ENCODE measurements at regions not wholly inside any gene's neighbourhood (a gene's known extent, or its start where the extent isn't known, plus 50 kb on each side); places are given as distances from the start of the nearest gene placed in this dataset.

- Histone ChIP-seq H3K4me2 (ENCODE audit: low read length) (no peak overlapping the region), H3F3A (ENCODE audit: low read length, unreplicated experiment) (no peaks in the 10 kb centered on the region), H3K4me1 (ENCODE audit: insufficient read depth, low read length) (no peaks in the 10 kb centered on the region), H3K9ac (ENCODE audit: low read length) (no peak overlapping the region), H3K27me3 (ENCODE audit: low read length) (no peaks in the 10 kb centered on the region), H2AFZ (ENCODE audit: low read length) (no peak overlapping the region), H3K27ac (ENCODE audit: low read length) (no peak overlapping the region), H4K20me1 (ENCODE audit: low read length) (no peaks in the 10 kb centered on the region), H3K9me3 (ENCODE audit: low read length) (no peaks in the 10 kb centered on the region), H3K9me2 (replicated peaks; ENCODE audit: low read length) (no peaks in the 10 kb centered on the region), H3K4me3 (ENCODE audit: low read length) (no peak overlapping the region), H3K79me2 (ENCODE audit: low read length) (no peaks in the 10 kb centered on the region), H3K36me3 (ENCODE audit: low read depth, low read length) (no peaks in the 10 kb centered on the region)
- intact Hi-C loops (cut with micrococcal nuclease): no loop called here
- TF ChIP-seq, protein P1, sequence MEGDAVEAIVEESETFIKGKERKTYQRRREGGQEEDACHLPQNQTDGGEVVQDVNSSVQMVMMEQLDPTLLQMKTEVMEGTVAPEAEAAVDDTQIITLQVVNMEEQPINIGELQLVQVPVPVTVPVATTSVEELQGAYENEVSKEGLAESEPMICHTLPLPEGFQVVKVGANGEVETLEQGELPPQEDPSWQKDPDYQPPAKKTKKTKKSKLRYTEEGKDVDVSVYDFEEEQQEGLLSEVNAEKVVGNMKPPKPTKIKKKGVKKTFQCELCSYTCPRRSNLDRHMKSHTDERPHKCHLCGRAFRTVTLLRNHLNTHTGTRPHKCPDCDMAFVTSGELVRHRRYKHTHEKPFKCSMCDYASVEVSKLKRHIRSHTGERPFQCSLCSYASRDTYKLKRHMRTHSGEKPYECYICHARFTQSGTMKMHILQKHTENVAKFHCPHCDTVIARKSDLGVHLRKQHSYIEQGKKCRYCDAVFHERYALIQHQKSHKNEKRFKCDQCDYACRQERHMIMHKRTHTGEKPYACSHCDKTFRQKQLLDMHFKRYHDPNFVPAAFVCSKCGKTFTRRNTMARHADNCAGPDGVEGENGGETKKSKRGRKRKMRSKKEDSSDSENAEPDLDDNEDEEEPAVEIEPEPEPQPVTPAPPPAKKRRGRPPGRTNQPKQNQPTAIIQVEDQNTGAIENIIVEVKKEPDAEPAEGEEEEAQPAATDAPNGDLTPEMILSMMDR (conservative IDR thresholded peaks at IDR 0.05; ENCODE audit: low read depth, low read length): no peak
- no peak for TF ChIP-seq EZH2phosphoT487 (IDR thresholded peaks at IDR 0.05; ENCODE audit: borderline replicate concordance, low read length)
- no peak for TF ChIP-seq EZH2 (IDR thresholded peaks at IDR 0.05; ENCODE audit: low read length, unreplicated experiment)
- ChIA-PET POLR2A (ENCODE audit: unreplicated experiment) (no interaction called here), CTCF (no interaction called here)
- no peak for DNase-seq
- BruUV-seq (replicated peaks): no TSS peak
- ATAC-seq: no peak
Observed at GRCh38 chr2:126510960-126511359, 145.0 kb upstream of the GYPC start.

- no peak overlapping the region for H3K4me2 ChIP-seq (ENCODE audit: low read length)
- H4K20me1 ChIP-seq (ENCODE audit: low read length): no peaks in the 10 kb centered on the region
- no peak overlapping the region for H3K4me3 ChIP-seq (ENCODE audit: low read length)
- no peak overlapping the region for H3K9ac ChIP-seq (ENCODE audit: low read length)
- H2AFZ ChIP-seq (ENCODE audit: low read length): no peak overlapping the region
- no peaks in the 10 kb centered on the region for H3K9me2 ChIP-seq (replicated peaks; ENCODE audit: low read length)
- no peaks in the 10 kb centered on the region for H3K4me1 ChIP-seq (ENCODE audit: insufficient read depth, low read length)
- ChIA-PET CTCF (interaction anchor here (0.6 kb wide), 1 partner anchor 16 kb away, joined by 3 read pairs; no protein-coding TSS in a partner anchor), POLR2A (ENCODE audit: unreplicated experiment) (no interaction called here)
- TF ChIP-seq EZH2phosphoT487 (IDR thresholded peaks at IDR 0.05; ENCODE audit: borderline replicate concordance, low read length): no peak
- TF ChIP-seq, protein P1 (conservative IDR thresholded peaks at IDR 0.05; ENCODE audit: low read depth, low read length): no peak
- no peak for TF ChIP-seq EZH2 (IDR thresholded peaks at IDR 0.05; ENCODE audit: low read length, unreplicated experiment)
- no peaks in the 10 kb centered on the region for H3K36me3 ChIP-seq (ENCODE audit: low read depth, low read length)
- H3F3A ChIP-seq (ENCODE audit: low read length, unreplicated experiment): no peaks in the 10 kb centered on the region
- intact Hi-C loops (cut with micrococcal nuclease): no loop called here
- DNase-seq: no peak
- no peak for ATAC-seq
- no peaks in the 10 kb centered on the region for H3K79me2 ChIP-seq (ENCODE audit: low read length)
- no peaks in the 10 kb centered on the region for H3K27me3 ChIP-seq (ENCODE audit: low read length)
- H3K9me3 ChIP-seq (ENCODE audit: low read length): no peaks in the 10 kb centered on the region
- no peak overlapping the region for H3K27ac ChIP-seq (ENCODE audit: low read length)
- no TSS peak for BruUV-seq (replicated peaks)
Observed at GRCh38 chr2:126512026-126512425, 143.9 kb upstream of the GYPC start.

- ATAC-seq (no peak), DNase-seq (peak; percentile 36)
Observed at GRCh38 chr2:126513033-126513432, 142.9 kb upstream of the GYPC start.

More at GRCh38 chr2:126513033-126513432, 142.9 kb upstream of the GYPC start:
- Histone ChIP-seq H3K79me2 (ENCODE audit: low read length) (no peaks in the 10 kb centered on the region), H3K9me3 (ENCODE audit: low read length) (no peaks in the 10 kb centered on the region), H3K9me2 (replicated peaks; ENCODE audit: low read length) (no peaks in the 10 kb centered on the region), H3K4me1 (ENCODE audit: insufficient read depth, low read length) (no peaks in the 10 kb centered on the region), H4K20me1 (ENCODE audit: low read length) (no peaks in the 10 kb centered on the region), H2AFZ (ENCODE audit: low read length) (no peak overlapping the region), H3F3A (ENCODE audit: low read length, unreplicated experiment) (no peaks in the 10 kb centered on the region), H3K36me3 (ENCODE audit: low read depth, low read length) (no peaks in the 10 kb centered on the region), H3K27me3 (ENCODE audit: low read length) (no peaks in the 10 kb centered on the region), H3K9ac (ENCODE audit: low read length) (no peak overlapping the region), H3K4me3 (ENCODE audit: low read length) (no peak overlapping the region), H3K27ac (ENCODE audit: low read length) (no peak overlapping the region), H3K4me2 (ENCODE audit: low read length) (no peak overlapping the region)
- ChIA-PET POLR2A (ENCODE audit: unreplicated experiment) (no interaction called here), CTCF (no interaction called here)
- intact Hi-C loops (cut with micrococcal nuclease): no loop called here
- BruUV-seq (replicated peaks): no TSS peak
- TF ChIP-seq, protein P1 (conservative IDR thresholded peaks at IDR 0.05; ENCODE audit: low read depth, low read length): no peak
- TF ChIP-seq EZH2 (IDR thresholded peaks at IDR 0.05; ENCODE audit: low read length, unreplicated experiment) (no peak), EZH2phosphoT487 (IDR thresholded peaks at IDR 0.05; ENCODE audit: borderline replicate concordance, low read length) (no peak)
